ENCODE measurements at regions not wholly inside any gene's neighbourhood (a gene's known extent, or its start where the extent isn't known, plus 50 kb on each side); places are given as distances from the start of the nearest gene placed in this dataset.
"Not testable (repeated sequence)": the region's sequence is repeated elsewhere in the genome, so short reads cannot be mapped to it uniquely, and the experiment has no call there.

- Histone ChIP-seq H3K9me2 (ENCODE audit: insufficient read depth) (no peaks in the 10 kb centered on the region), H3K4me1 (ENCODE audit: insufficient read depth) (no peaks in the 10 kb centered on the region), H3K36me3 (ENCODE audit: low read depth) (no peaks in the 10 kb centered on the region), H3K9me3 (ENCODE audit: low read depth) (no peaks in the 10 kb centered on the region), H3K27ac (no peak overlapping the region), H4K20me1 (ENCODE audit: insufficient read depth) (no peaks in the 10 kb centered on the region), H3K9ac (no peak overlapping the region), H3K4me2 (ENCODE audit: unreplicated experiment) (no peak overlapping the region), H3F3A (ENCODE audit: insufficient read depth) (no peaks in the 10 kb centered on the region), H3K27me3 (replicated peaks; ENCODE audit: insufficient read depth) (no peaks in the 10 kb centered on the region), H2AFZ (no peak overlapping the region), H3K79me2 (ENCODE audit: insufficient read depth) (no peaks in the 10 kb centered on the region), H3K4me3 (no peak overlapping the region)
- WGBS, 2 experiments (ENCODE audit: low coverage in 1 of 2, low lambda C conversion rate in 2 of 2, missing lambda C conversion rate in 2 of 2) = 73 to 76% methylated on average over 9 to 10 of the region's 10 CpGs
- DNase-seq = no peak
- in situ Hi-C loops (cut with MboI) = no loop called here
- TF ChIP-seq EZH2phosphoT487 (IDR thresholded peaks at IDR 0.05; ENCODE audit: insufficient read depth, low read depth) (no peak), EZH2 (IDR thresholded peaks at IDR 0.05; ENCODE audit: insufficient read depth, poor library complexity, severe bottlenecking) (no peak)
Measured at GRCh38 chr2:8505311-8505920, 176.4 kb upstream of the ID2 start.

GRCh38 chr2:8506746-8507145 is 175.1 kb upstream of the ID2 start:
- 85 to 86% methylated on average over 7 of the region's 7 CpGs for WGBS, 2 experiments (ENCODE audit: low coverage in 1 of 2, low lambda C conversion rate in 2 of 2, missing lambda C conversion rate in 2 of 2)
- H3K9me2 ChIP-seq (ENCODE audit: insufficient read depth) = no peaks in the 10 kb centered on the region
- H4K20me1 ChIP-seq (ENCODE audit: insufficient read depth) = no peaks in the 10 kb centered on the region
- in situ Hi-C loops (cut with MboI) = no loop called here
- no peaks in the 10 kb centered on the region for H3K27me3 ChIP-seq (replicated peaks; ENCODE audit: insufficient read depth)
- H3K9ac ChIP-seq = no peak overlapping the region
- no peak overlapping the region for H3K4me2 ChIP-seq (ENCODE audit: unreplicated experiment)
- no peaks in the 10 kb centered on the region for H3K79me2 ChIP-seq (ENCODE audit: insufficient read depth)
- DNase-seq = no peak
- H3K9me3 ChIP-seq (ENCODE audit: low read depth) = no peaks in the 10 kb centered on the region
- H3K27ac ChIP-seq = no peak overlapping the region
- no peak overlapping the region for H3K4me3 ChIP-seq
- H3K4me1 ChIP-seq (ENCODE audit: insufficient read depth) = peaks cover 3% of the 10 kb centered on the region
- no peaks in the 10 kb centered on the region for H3K36me3 ChIP-seq (ENCODE audit: low read depth)
- H3F3A ChIP-seq (ENCODE audit: insufficient read depth) = peaks cover 2% of the 10 kb centered on the region; the same call in 1 of the 2 replicates
- no peak for TF ChIP-seq EZH2 (IDR thresholded peaks at IDR 0.05; ENCODE audit: insufficient read depth, poor library complexity, severe bottlenecking)
- no peak for TF ChIP-seq EZH2phosphoT487 (IDR thresholded peaks at IDR 0.05; ENCODE audit: insufficient read depth, low read depth)
- H2AFZ ChIP-seq = no peak overlapping the region

- peaks cover 10% of the 10 kb centered on the region; the same call in 1 of the 2 replicates for H3F3A ChIP-seq (ENCODE audit: insufficient read depth)
- H3K4me2 ChIP-seq (ENCODE audit: unreplicated experiment) = no peak overlapping the region
- H2AFZ ChIP-seq = no peak overlapping the region
- in situ Hi-C loops (cut with MboI) = no loop called here
- no peaks in the 10 kb centered on the region for H3K9me3 ChIP-seq (ENCODE audit: low read depth)
- TF ChIP-seq EZH2phosphoT487 (IDR thresholded peaks at IDR 0.05; ENCODE audit: insufficient read depth, low read depth) (no peak), EZH2 (IDR thresholded peaks at IDR 0.05; ENCODE audit: insufficient read depth, poor library complexity, severe bottlenecking) (no peak)
- no peak overlapping the region for H3K4me3 ChIP-seq
- no peaks in the 10 kb centered on the region for H3K27me3 ChIP-seq (replicated peaks; ENCODE audit: insufficient read depth)
- H3K36me3 ChIP-seq (ENCODE audit: low read depth) = no peaks in the 10 kb centered on the region
- 72 to 84% methylated on average over 5 of the region's 5 CpGs for WGBS, 2 experiments (ENCODE audit: low coverage in 1 of 2, low lambda C conversion rate in 2 of 2, missing lambda C conversion rate in 2 of 2)
- no peaks in the 10 kb centered on the region for H3K79me2 ChIP-seq (ENCODE audit: insufficient read depth)
- no peaks in the 10 kb centered on the region for H3K9me2 ChIP-seq (ENCODE audit: insufficient read depth)
- H3K9ac ChIP-seq = no peak overlapping the region
- no peaks in the 10 kb centered on the region for H4K20me1 ChIP-seq (ENCODE audit: insufficient read depth)
- peaks cover 10% of the 10 kb centered on the region for H3K4me1 ChIP-seq (ENCODE audit: insufficient read depth)
- no peak for DNase-seq
- no peak overlapping the region for H3K27ac ChIP-seq
Measured at GRCh38 chr2:8508766-8509165, 173.1 kb upstream of the ID2 start.

- Histone ChIP-seq H2AFZ (no peak overlapping the region), H3K9me2 (ENCODE audit: insufficient read depth) (no peaks in the 10 kb centered on the region), H3K4me3 (no peak overlapping the region), H3K9me3 (ENCODE audit: low read depth) (no peaks in the 10 kb centered on the region), H3F3A (ENCODE audit: insufficient read depth) (peaks cover 10% of the 10 kb centered on the region; the same call in 1 of the 2 replicates), H3K79me2 (ENCODE audit: insufficient read depth) (no peaks in the 10 kb centered on the region), H4K20me1 (ENCODE audit: insufficient read depth) (no peaks in the 10 kb centered on the region), H3K9ac (no peak overlapping the region), H3K27me3 (replicated peaks; ENCODE audit: insufficient read depth) (0 out of 2 replicates have a peak, but pooled peaks cover 4% of the 10 kb centered on the region), H3K4me2 (ENCODE audit: unreplicated experiment) (no peak overlapping the region), H3K4me1 (ENCODE audit: insufficient read depth) (peaks cover 10% of the 10 kb centered on the region), H3K36me3 (ENCODE audit: low read depth) (no peaks in the 10 kb centered on the region), H3K27ac (no peak overlapping the region)
- in situ Hi-C loops (cut with MboI) = no loop called here
- WGBS, 2 experiments (ENCODE audit: low coverage in 1 of 2, low lambda C conversion rate in 2 of 2, missing lambda C conversion rate in 2 of 2) = 53 to 64% methylated on average over 2 of the region's 2 CpGs
- DNase-seq = no peak
- TF ChIP-seq EZH2 (IDR thresholded peaks at IDR 0.05; ENCODE audit: insufficient read depth, poor library complexity, severe bottlenecking) = no peak
- no peak for TF ChIP-seq EZH2phosphoT487 (IDR thresholded peaks at IDR 0.05; ENCODE audit: insufficient read depth, low read depth)
Measured at GRCh38 chr2:8509621-8510020, 172.2 kb upstream of the ID2 start.

- H3F3A ChIP-seq (ENCODE audit: insufficient read depth) = peaks cover 10% of the 10 kb centered on the region; the same call in 1 of the 2 replicates
- in situ Hi-C loops (cut with MboI); DNase-seq: not testable (repeated sequence)
Measured at GRCh38 chr2:8510055-8510454, 171.8 kb upstream of the ID2 start.

More at GRCh38 chr2:8510055-8510454, 171.8 kb upstream of the ID2 start:
- H4K20me1 ChIP-seq (ENCODE audit: insufficient read depth); H3K9me3 ChIP-seq (ENCODE audit: low read depth); H3K4me2 ChIP-seq (ENCODE audit: unreplicated experiment); H3K9me2 ChIP-seq (ENCODE audit: insufficient read depth); H3K27me3 ChIP-seq (replicated peaks; ENCODE audit: insufficient read depth); H3K27ac ChIP-seq; H3K4me3 ChIP-seq; H3K4me1 ChIP-seq (ENCODE audit: insufficient read depth); H2AFZ ChIP-seq; H3K36me3 ChIP-seq (ENCODE audit: low read depth); H3K79me2 ChIP-seq (ENCODE audit: insufficient read depth); H3K9ac ChIP-seq: not testable (repeated sequence)
- 74 to 77% methylated on average over 4 of the region's 4 CpGs for WGBS, 2 experiments (ENCODE audit: low coverage in 1 of 2, low lambda C conversion rate in 2 of 2, missing lambda C conversion rate in 2 of 2)

Measured in GM23248 (cell line).